Right lung (tissue), 2 donors: ENCODE measurements at regions not wholly inside any gene's neighbourhood (a gene's known extent, or its start where the extent isn't known, plus 50 kb on each side); places are given as distances from the start of the nearest gene placed in this dataset.

ENCODE experiments used
- DNase-seq, 2 donors: peaks; one replicate each; pipeline ENCODE4 v3.0.0-alpha.2; 2013

GRCh38 chr5:91443023-91443422, 59.9 kb upstream of the ARRDC3 start:
- no peak for DNase-seq

GRCh38 chr5:91441082-91441481, 58.0 kb upstream of the ARRDC3 start:
- DNase-seq, result no peak

- no peak for DNase-seq
These were observed 55.8 kb upstream of the ARRDC3 start for GRCh38 chr5:91438871-91439270.

- no peak for DNase-seq
These were observed 53.1 kb upstream of the ARRDC3 start for GRCh38 chr5:91436241-91436640.

- DNase-seq, result no peak
These were observed 51.2 kb upstream of the ARRDC3 start for GRCh38 chr5:91434348-91434747.

- DNase-seq, result no peak
These were observed 50.7 kb upstream of the ARRDC3 start for GRCh38 chr5:91433861-91434260.
